SK-N-SH (cell line): ENCODE measurements at regions not wholly inside any gene's neighbourhood (a gene's known extent, or its start where the extent isn't known, plus 50 kb on each side); places are given as distances from the start of the nearest gene placed in this dataset.

ENCODE experiments used
- CTCF ChIA-PET: fragments of 300-600, 350-600 bp; formaldehyde crosslinking; extraction: SDS; loops from one replicate; lab custom pipeline; 2021; lab: Yijun Ruan, JAX
- POLR2A ChIA-PET: fragments of 350-600 bp; sonication (Branson Sonifier 250); formaldehyde crosslinking; extraction: SDS; loops from one replicate; lab custom pipeline; 2020; ENCODE audit warnings: antibody characterized with exemption, inconsistent platforms; lab: Yijun Ruan, JAX
- DNase-seq: peaks from one replicate; pipeline ENCODE4 v3.0.0; 2012
- H2AFZ ChIP-seq: fragments of 200-600 bp; sonication (generic); 2 replicates; pipeline ENCODE4 v1.8.1; 2016; ENCODE audit warnings: antibody characterized with exemption, mild to moderate bottlenecking, low read depth
- H3F3A ChIP-seq: fragments of 200-600 bp; sonication (generic); replicated peaks from 2 replicates; pipeline ENCODE3; 2016; ENCODE audit warnings: antibody characterized with exemption, mild to moderate bottlenecking; ENCODE audit not compliant: insufficient read depth
- H3K27ac ChIP-seq, 2 experiments: fragments of 200-500 bp in 1 of 2; fragments of 200-600 bp in 1 of 2; sonication (Bioruptor generic) in 1 of 2; sonication (generic), shearing (Covaris generic) in 1 of 2; 2 replicates each; pipeline versions ENCODE4 v1.5.1 to v1.6.1; 2014 to 2016; ENCODE audit warnings: low read depth in 2 of 2, inconsistent platforms in 1 of 2, low read length in 1 of 2, mild to moderate bottlenecking in 1 of 2, mixed read lengths in 1 of 2
- H3K27me3 ChIP-seq: fragments of 200-600 bp; sonication (generic), shearing (Covaris generic); 2 replicates; pipeline ENCODE4 v1.6.1; 2016; ENCODE audit warnings: mixed run types; ENCODE audit not compliant: insufficient read depth
- H3K36me3 ChIP-seq, 2 experiments: fragments of 200-500 bp in 1 of 2; fragments of 200-600 bp in 1 of 2; sonication (Bioruptor generic) in 1 of 2; sonication (generic) in 1 of 2; replicated peaks in 1 of 2; 2 replicates each; pipeline versions ENCODE3 to v1.5.1; 2014 to 2016; ENCODE audit warnings: low read length in 1 of 2, mild to moderate bottlenecking in 1 of 2; ENCODE audit not compliant: insufficient read depth in 2 of 2, control insufficient read depth in 1 of 2
- H3K4me1 ChIP-seq, 2 experiments: fragments of 200-500 bp in 1 of 2; fragments of 200-600 bp in 1 of 2; sonication (Bioruptor generic) in 1 of 2; sonication (generic), shearing (Covaris generic) in 1 of 2; 2 replicates each; pipeline versions ENCODE4 v1.5.1 to v1.6.1; 2014 to 2016; ENCODE audit warnings: low read depth in 1 of 2, low read length in 1 of 2, mixed run types in 1 of 2; ENCODE audit not compliant: insufficient read depth in 2 of 2, control insufficient read depth in 1 of 2
- H3K4me2 ChIP-seq: fragments of 200-600 bp; sonication (generic), shearing (Covaris generic); 2 replicates; pipeline ENCODE4 v1.6.1; 2017; ENCODE audit warnings: mixed run types
- H3K4me3 ChIP-seq, 2 experiments: fragments of 200-500 bp in 1 of 2; fragments of 200-600 bp in 1 of 2; sonication (Bioruptor generic) in 1 of 2; sonication (generic), shearing (Covaris generic) in 1 of 2; 2 replicates each; pipeline versions ENCODE4 v1.5.1 to v1.8.1; 2014 to 2016; ENCODE audit warnings: low read depth in 2 of 2, inconsistent platforms in 1 of 2, low read length in 1 of 2, mild to moderate bottlenecking in 1 of 2, mixed read lengths in 1 of 2, moderate library complexity in 1 of 2
- H3K79me2 ChIP-seq: fragments of 200-600 bp; sonication (generic); 2 replicates; pipeline ENCODE4 v1.8.1; 2017; ENCODE audit warnings: mild to moderate bottlenecking; ENCODE audit not compliant: insufficient read depth
- H3K9ac ChIP-seq: fragments of 200-600 bp; sonication (generic); 2 replicates; pipeline ENCODE4 v1.6.1; 2017; ENCODE audit warnings: mixed run types
- H3K9me2 ChIP-seq: fragments of 200-600 bp; sonication (generic); 2 replicates; pipeline ENCODE4 v1.6.1; 2017; ENCODE audit warnings: mixed run types
- H3K9me3 ChIP-seq: fragments of 200-600 bp; sonication (generic); 2 replicates; pipeline ENCODE4 v1.6.1; 2017; ENCODE audit warnings: mixed run types, mild to moderate bottlenecking, moderate library complexity
- H4K20me1 ChIP-seq: fragments of 200-600 bp; sonication (generic); 2 replicates; pipeline ENCODE4 v1.6.1; 2017; ENCODE audit warnings: mild to moderate bottlenecking, mixed run types; ENCODE audit not compliant: insufficient read depth
- ELF1 ChIP-seq: IDR thresholded peaks from 2 replicates; pipeline ENCODE4 v1.4.0; 2012
- FOSL2 ChIP-seq: IDR thresholded peaks from 2 replicates; pipeline ENCODE4 v1.4.0; 2012; ENCODE audit warnings: low read depth, mild to moderate bottlenecking, moderate library complexity, borderline replicate concordance
- FOXJ3 ChIP-seq: sonication (generic); formaldehyde crosslinking; IDR thresholded peaks from 2 replicates; pipeline ENCODE4 v1.5.1; 2020; ENCODE audit warnings: mild to moderate bottlenecking, missing genetic modification reagents
- MEF2A ChIP-seq: IDR thresholded peaks from 2 replicates; pipeline ENCODE4 v1.4.0; 2012; ENCODE audit warnings: low read depth, borderline replicate concordance
- RFX5 ChIP-seq: IDR thresholded peaks from 2 replicates; pipeline ENCODE4 v1.6.1; 2012; ENCODE audit warnings: mild to moderate bottlenecking, improper control_type of control experiment, low read length
- USF1 ChIP-seq: IDR thresholded peaks from 2 replicates; pipeline ENCODE4 v1.4.0; 2012; ENCODE audit warnings: low read depth, borderline replicate concordance
- YY1 ChIP-seq: IDR thresholded peaks from 2 replicates; pipeline ENCODE4 v1.4.0; 2012; ENCODE audit warnings: low read depth, mild to moderate bottlenecking
- WGBS: methylation state at CpG from one replicate; pipeline ENCODE4 v1.1.6; 2017; ENCODE audit warnings: low lambda C conversion rate; 5-methylcytosine and 5-hydroxymethylcytosine counted together
- TF ChIP-seq, protein P1 (sequence below): IDR thresholded peaks from 2 replicates; pipeline ENCODE4; 2012

DNA sequence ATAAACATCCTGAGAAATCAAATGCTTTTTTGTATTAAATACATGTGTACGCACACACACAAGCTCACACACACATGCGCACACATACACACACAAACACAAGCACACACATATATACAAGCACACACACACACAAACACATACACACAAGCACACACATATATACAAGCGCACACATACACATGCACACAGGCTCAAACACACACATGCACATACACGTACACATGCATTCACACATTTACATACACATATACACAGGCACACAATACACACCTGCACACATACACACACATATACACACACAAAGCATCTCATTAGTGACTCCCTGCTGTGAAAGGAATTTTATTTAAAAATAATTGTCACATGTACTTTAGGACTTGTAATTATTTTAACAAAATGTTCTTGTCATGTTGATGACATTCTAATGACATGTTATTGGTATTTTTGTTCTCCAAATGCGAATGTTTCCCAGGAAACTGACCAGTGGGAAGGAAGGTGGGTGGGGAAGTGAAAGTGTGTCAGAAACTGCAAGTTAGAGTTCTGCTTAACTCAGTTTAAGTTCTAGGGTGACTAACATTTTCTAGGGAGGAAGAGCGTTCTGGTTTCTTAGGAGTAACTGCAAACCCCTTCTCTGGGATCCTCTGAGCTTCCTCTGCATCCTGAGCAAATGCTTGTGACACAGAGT, 113.9 kb upstream of the ZNF217 start:
- CTCF ChIA-PET: no interaction called here
- 79% methylated on average over 6 of the region's 6 CpGs for WGBS
- Histone ChIP-seq H3K4me3 (peak overlapping the region in 1 of 2 experiments; percentile 24; a peak in 1 of 4 replicates), H3K27me3 (no peaks in the 10 kb centered on the region), H3K27ac (peak overlapping the region in 1 of 2 experiments; percentile 62; a peak in 2 of 4 replicates), H3K79me2 (no peaks in the 10 kb centered on the region), H2AFZ (peak overlapping the region; percentile 75), H3K4me1 (peaks cover 0 to 22% of the 10 kb centered on the region in 2 experiments; a peak in 2 of 4 replicates), H3K36me3 (no peaks in the 10 kb centered on the region), H4K20me1 (no peaks in the 10 kb centered on the region), H3K4me2 (peak overlapping the region; percentile 59), H3K9me3 (no peaks in the 10 kb centered on the region), H3F3A (peaks cover 16% of the 10 kb centered on the region), H3K9ac (peak overlapping the region; percentile 45; the same call in 1 of the 2 replicates), H3K9me2 (no peaks in the 10 kb centered on the region)
- POLR2A ChIA-PET: no interaction called here
- TF ChIP-seq, protein P1, sequence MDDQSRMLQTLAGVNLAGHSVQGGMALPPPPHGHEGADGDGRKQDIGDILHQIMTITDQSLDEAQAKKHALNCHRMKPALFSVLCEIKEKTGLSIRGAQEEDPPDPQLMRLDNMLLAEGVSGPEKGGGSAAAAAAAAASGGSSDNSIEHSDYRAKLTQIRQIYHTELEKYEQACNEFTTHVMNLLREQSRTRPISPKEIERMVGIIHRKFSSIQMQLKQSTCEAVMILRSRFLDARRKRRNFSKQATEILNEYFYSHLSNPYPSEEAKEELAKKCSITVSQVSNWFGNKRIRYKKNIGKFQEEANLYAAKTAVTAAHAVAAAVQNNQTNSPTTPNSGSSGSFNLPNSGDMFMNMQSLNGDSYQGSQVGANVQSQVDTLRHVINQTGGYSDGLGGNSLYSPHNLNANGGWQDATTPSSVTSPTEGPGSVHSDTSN: no peak
- TF ChIP-seq USF1: no peak
- no peak for TF ChIP-seq FOXJ3
- no peak for TF ChIP-seq RFX5
- no peak for TF ChIP-seq FOSL2
- TF ChIP-seq YY1: no peak
- no peak for DNase-seq

DNA sequence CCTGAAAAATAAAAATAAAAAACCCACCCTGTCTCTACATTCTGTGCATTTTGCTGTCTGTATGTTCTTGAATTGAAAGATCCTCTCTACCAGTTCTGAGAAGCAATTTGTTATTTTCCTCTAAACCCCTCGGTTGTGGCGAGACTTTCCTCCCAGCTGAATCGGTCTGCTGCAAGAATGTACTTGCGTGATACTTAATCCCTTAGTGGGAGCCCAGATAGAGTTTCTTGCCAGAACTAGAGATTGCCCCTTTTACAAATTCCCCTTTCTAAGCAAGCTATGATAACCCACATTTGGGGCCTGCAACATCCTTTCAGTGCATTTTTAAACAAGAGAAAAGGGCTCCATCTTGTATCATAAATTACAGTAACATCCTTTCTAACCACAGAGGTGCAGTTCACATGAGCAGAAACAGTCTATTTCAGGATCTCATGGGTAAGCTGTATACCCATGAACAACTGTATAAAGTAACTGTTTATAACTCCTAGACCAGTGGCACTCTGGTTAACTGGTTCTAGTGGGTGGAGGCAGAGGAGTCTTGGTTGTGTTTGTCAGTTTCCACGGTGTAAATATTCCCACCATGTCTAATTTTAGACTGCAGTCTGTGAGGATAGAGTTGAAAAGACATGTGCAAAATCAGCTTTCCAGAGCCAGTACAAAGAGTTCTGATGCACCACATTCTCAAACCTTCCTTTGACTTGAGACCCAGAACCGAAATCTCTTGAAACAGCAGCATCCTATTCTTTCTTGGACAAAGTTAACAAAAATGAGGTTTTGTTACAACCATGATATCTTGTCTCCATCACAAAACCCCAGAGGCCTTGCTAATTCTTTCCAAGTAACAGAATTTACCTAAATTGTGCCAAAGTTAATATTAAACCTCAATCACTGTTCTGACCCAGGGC, 113.1 kb upstream of the ZNF217 start:
- H3K4me1 ChIP-seq: peaks cover 0 to 22% of the 10 kb centered on the region in 2 experiments; a peak in 2 of 4 replicates
- H3F3A ChIP-seq: peaks cover 16% of the 10 kb centered on the region
- no peak overlapping the region for H3K4me3 ChIP-seq
- H3K9me3 ChIP-seq: no peaks in the 10 kb centered on the region
- H3K79me2 ChIP-seq: no peaks in the 10 kb centered on the region
- 88% methylated on average over 6 of the region's 6 CpGs for WGBS
- H3K4me2 ChIP-seq: no peak overlapping the region
- H3K9me2 ChIP-seq: no peaks in the 10 kb centered on the region
- TF ChIP-seq MEF2A (0 out of 2 replicates have a peak, but pooled peaks have one; percentile 1), ELF1 (no peak), RFX5 (no peak)
- peak overlapping the region in 1 of 2 experiments; percentile 62; a peak in 3 of 4 replicates for H3K27ac ChIP-seq
- POLR2A ChIA-PET: interaction anchor here (0.6 kb wide), 1 partner anchor 8 kb away, joined by 3 read pairs; no protein-coding TSS in a partner anchor
- H3K27me3 ChIP-seq: no peaks in the 10 kb centered on the region
- CTCF ChIA-PET: no interaction called here
- peak overlapping the region; percentile 48; the same call in 1 of the 2 replicates for H2AFZ ChIP-seq
- H3K36me3 ChIP-seq: no peaks in the 10 kb centered on the region
- no peak for DNase-seq
- H4K20me1 ChIP-seq: no peaks in the 10 kb centered on the region
- H3K9ac ChIP-seq: no peak overlapping the region
